Kasumi-1 (cell line): ENCODE measurements at regions not wholly inside any gene's neighbourhood (a gene's known extent, or its start where the extent isn't known, plus 50 kb on each side); places are given as distances from the start of the nearest gene placed in this dataset.

Experiments used
- DNase-seq, 2 experiments: peaks; one replicate each; lab custom pipeline; 2025; lab: John Stamatoyannopoulos, UW

GRCh38 chr21:43348170-43348766 is 78.7 kb downstream of the SIK1 start:
- no peak for DNase-seq

DNA sequence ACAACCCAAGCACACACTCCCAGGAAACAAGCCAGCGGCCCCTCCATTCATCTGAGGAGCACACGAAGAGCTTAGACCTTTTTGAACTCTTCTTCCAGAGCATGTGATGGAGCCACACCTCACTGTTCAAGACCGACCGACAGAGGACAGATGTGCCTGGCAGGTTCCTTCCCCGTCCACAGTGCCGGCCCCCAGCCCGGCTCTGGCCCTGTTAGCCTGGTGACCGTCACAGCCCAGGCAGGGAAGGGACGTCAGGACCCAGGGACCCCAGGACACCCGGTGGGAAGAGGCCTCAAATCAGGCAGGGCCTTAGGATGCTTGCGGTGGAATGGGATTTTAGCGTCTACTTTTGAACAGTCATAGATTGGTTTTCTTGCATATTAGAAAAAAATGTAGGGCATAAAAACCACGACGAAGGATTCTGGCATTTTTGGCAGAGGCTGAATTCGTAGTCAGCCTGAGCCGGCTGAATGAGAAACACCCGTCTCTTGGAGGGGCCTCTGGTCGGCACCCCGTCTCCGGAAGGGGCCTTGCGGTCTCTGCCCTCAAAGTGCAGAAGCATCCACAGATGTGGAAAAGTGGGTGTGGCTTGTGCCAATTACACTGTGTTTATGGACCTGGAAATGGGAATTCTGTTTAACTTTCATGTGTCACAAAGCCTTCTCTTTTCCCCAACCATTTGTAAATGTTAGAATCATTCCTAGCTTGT is 79.3 kb downstream of the SIK1 start:
- no peak for DNase-seq

- DNase-seq, result no peak
These were observed 80.4 kb downstream of the SIK1 start for GRCh38 chr21:43346551-43346950.

GRCh38 chr21:43345746-43346409 is 81.1 kb downstream of the SIK1 start:
- peak; percentile 43 to 67 for DNase-seq

GRCh38 chr21:43345046-43345745 is 81.7 kb downstream of the SIK1 start:
- DNase-seq, result no peak

GRCh38 chr21:43343992-43344886 is 82.7 kb downstream of the SIK1 start:
- no peak for DNase-seq

GRCh38 chr21:43343095-43343991 is 83.6 kb downstream of the SIK1 start:
- no peak for DNase-seq

GRCh38 chr21:43342301-43342881 is 84.5 kb downstream of the SIK1 start:
- DNase-seq, result no peak

- DNase-seq, result no peak
These were observed 85.4 kb downstream of the SIK1 start for GRCh38 chr21:43341378-43342161.

DNA sequence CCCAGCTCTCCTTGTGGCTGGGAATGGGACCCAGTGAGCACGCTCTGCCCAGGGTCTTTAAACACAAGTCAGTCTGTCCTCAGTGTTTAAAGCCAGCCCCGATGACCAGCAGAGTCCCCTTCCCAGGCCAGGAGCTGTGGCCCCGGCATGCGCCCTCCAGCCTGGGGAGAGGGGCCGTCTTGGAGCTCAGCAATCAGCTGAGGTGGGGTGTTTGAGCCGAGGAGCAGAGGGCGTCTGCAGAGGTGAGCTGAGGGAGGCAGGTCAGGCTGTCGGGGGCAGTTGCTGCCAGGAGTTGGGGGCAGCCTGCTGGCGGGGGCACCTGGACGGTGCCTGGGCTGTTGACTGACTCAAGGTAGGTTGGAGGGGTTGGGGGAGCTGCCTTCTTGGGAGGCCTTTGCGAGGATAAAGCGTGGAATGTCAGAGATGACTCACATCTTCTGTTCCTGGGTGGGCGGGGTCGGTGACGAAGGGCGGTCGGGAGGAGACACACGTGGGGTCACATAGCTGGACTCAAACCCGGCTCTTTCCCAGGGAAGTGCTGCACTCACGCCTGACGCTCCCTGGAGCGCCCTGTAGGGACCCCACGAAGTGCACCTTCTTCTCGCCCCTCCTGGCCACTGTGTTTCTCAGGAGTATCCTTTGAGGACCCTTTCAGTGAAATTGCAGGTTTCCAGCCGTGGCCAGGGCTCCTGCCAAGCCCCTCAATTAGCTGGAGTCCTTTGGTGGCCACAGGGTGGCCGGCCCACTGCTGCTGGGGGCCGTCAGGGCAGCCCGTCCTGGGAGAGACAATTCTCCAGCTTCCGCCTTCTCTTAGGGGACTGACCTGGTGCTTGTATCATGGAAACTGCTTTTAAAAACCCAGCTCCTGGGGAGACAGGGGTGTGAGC is 86.2 kb downstream of the SIK1 start:
- no peak for DNase-seq

DNA sequence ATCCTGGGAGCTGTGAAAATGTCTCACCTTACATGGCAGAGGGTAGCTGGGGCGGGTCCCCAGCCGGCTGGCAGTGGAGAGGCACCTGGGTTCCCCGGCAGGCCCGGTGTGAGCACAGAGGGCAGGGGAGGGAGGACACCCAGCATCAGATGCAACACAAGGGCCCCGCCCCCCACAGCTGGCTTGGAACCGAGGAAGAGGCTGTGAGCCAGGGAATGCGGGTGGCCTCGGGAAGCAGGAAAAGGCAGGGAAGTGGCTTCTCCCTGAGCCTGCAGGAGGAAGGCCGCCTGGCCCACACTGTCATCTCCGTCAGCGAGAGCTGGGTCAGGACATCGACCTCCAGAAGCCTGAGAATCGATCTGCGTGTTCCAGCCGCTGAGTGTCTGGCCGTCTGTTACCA is 87.3 kb downstream of the SIK1 start:
- no peak for DNase-seq

DNA sequence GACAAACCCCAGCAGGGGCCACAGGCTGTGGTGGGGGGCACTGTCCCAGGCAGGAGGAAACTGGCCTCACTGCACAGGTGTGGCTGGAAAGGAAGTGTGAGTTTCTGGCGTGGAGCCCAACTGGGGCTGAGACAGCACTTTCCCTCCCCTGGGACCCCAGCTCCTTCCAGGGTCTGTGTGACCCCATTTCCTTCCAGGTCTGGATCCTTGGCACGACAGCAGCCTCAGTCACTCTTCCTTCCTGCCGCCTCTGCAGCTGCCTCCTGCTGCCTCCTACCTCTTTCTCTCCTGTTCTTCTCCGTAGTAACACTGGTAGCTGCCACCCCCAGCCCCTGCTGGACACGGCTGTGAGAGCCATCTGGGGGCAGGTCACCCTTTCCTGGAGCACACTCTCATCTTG is 88.0 kb downstream of the SIK1 start:
- no peak for DNase-seq

DNA sequence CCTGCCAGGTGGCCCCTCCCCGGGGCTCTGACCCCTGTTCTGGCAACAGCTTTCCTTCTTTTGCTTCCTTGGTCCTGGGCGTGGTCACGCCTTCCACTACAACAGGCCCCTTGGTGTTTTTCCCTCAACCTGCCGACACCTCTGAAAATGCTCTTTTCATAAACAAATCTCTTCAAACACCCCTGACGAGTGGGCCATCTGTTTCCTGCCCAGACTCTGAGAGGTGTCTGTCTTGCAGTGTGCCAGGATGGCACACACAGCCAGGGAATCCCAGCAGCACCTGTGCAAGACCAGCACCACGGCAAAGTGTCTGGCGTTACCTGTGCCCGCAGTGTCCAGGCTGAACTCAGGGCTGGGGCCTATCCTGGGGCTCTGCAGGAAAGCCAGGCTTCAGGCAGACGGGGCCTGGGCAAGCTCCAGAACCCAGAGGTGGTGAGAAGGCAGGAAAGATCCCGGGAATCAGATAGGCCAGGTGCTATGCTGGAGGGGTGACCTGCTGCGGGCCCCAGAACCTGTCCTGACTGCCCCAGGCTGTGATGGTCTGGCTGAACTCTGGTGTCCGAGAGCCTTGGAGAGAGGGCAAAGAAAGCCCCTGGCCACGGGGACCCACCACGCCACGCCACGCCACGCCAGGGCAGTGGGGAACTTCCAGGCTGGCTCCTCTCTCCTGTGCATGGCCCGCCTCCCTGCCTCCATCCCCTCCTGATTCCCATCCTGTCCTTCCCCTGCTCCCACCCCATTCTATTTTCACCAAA is 88.9 kb downstream of the SIK1 start:
- no peak for DNase-seq

DNA sequence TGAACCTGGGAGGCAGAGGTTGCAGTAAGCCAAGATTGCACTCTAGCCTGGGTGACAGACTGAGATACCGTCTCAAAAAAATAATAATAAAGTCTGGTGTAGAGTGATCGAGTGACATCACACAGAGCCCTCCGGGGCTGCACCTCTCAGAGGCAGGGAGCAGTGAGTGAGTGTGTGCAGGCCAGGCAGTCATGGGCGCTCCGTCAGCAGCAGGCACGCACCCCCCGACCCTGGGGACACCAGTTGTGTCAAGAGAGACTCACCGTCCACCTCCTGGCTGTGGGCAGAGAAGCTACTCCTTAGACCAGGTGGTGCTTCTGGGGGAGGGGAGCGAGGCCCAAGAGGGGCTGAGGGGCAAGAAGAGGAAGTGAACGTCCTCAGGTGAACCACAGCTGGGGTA is 91.8 kb downstream of the SIK1 start:
- no peak for DNase-seq

- DNase-seq, result no peak
These were observed 92.5 kb downstream of the SIK1 start for GRCh38 chr21:43334214-43334958.

DNA sequence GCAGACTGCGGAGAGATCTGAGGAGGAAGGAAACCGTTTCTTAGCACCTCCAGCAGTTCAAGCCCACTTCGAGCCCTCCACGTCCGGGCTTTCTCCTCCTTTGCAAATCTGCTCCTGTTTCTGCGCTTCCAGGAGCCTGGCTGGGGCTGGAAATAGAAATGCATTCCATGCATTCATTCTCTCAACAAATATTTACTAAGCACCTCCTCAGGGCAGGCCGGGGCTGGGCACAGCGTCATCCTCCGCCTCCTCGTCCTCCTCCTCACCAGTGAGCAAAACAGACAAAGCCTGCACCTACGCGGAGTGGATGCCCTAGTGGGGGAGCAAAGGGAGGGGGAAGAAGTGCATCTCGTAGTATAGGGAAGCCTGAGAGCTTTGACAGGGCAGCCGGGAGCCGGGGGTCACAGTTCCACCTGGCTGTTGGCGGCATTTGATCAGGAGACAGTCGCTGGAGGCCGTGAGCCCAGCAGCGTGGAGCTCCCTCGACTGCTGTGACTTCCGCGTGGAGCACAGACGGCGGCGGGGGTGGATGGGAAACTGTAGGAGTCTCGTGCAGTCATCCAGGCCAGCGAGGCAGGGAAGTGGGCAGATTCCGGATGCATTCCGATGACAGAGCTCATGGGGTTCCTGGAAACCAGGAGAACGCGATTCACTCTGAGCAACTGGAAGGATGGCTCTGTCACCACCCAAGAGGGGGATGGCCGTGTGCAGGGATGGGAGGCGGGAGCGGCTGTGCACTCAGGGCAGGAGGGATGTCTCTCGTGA is 93.5 kb downstream of the SIK1 start:
- DNase-seq, result peak; percentile 3 to 28
